ENCODE measurements at regions not wholly inside any gene's neighbourhood (a gene's known extent, or its start where the extent isn't known, plus 50 kb on each side); places are given as distances from the start of the nearest gene placed in this dataset.
"Not testable (repeated sequence)": the region's sequence is repeated elsewhere in the genome, so short reads cannot be mapped to it uniquely, and the experiment has no call there.

DNA sequence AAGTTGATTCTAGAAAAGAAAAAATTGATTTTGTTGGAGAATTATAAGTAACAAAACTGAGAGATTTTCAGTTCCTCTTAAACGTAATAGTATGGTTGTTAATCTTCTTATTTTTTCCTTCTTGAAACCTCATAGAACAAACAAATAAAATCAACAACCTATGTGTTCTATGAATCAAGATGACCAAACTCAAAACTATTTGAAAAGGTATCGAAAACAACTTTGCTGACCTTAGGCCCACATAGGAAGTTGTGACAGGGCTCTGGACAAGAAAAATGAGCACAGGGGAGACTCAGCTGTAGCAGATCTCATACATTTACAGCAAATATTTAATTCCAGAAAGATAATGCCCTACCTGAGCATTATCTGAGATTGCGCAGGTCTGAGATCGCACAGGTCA is 169.4 kb upstream of the CCNH start:
- no peak overlapping the region for H3K27ac ChIP-seq
- intact Hi-C loops (cut with DNase I): no loop called here
- H3K4me3 ChIP-seq: no peak overlapping the region
- no peaks in the 10 kb centered on the region for H3K9me3 ChIP-seq
- no peaks in the 10 kb centered on the region for H3K27me3 ChIP-seq
- WGBS, 2 donors: 66 to 67% methylated on average over 4 of the region's 4 CpGs
- TF ChIP-seq, protein P1, sequence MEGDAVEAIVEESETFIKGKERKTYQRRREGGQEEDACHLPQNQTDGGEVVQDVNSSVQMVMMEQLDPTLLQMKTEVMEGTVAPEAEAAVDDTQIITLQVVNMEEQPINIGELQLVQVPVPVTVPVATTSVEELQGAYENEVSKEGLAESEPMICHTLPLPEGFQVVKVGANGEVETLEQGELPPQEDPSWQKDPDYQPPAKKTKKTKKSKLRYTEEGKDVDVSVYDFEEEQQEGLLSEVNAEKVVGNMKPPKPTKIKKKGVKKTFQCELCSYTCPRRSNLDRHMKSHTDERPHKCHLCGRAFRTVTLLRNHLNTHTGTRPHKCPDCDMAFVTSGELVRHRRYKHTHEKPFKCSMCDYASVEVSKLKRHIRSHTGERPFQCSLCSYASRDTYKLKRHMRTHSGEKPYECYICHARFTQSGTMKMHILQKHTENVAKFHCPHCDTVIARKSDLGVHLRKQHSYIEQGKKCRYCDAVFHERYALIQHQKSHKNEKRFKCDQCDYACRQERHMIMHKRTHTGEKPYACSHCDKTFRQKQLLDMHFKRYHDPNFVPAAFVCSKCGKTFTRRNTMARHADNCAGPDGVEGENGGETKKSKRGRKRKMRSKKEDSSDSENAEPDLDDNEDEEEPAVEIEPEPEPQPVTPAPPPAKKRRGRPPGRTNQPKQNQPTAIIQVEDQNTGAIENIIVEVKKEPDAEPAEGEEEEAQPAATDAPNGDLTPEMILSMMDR (IDR thresholded peaks at IDR 0.05): no peak
- FAIRE-seq (no peak), ATAC-seq (no peak), DNase-seq (no peak)
- no peaks in the 10 kb centered on the region for H3K36me3 ChIP-seq
- H3K4me1 ChIP-seq: no peaks in the 10 kb centered on the region

DNA sequence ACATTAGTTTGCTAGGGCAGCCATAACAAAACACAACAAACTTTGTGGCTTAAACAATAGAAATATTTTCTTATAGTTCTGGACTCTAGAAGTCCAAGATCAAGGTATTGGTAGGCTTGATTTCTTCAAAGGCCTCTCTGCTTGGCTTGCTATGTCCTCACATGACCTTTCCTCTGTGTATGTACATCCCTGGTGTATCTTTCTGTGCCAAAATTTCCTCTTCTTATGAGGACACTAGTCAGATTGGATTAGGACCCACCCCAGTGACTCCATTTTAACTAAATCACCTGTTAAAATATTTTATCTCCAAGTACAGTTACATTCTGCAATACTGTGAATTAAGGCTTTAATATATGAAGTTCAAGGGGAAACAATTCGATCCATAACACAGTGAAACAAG is 168.9 kb upstream of the CCNH start:
- no peak for FAIRE-seq
- Histone ChIP-seq H3K27ac (no peak overlapping the region), H3K4me3 (no peak overlapping the region), H3K4me1 (no peaks in the 10 kb centered on the region), H3K27me3 (no peaks in the 10 kb centered on the region), H3K36me3 (no peaks in the 10 kb centered on the region), H3K9me3 (no peaks in the 10 kb centered on the region)
- no peak for DNase-seq
- TF ChIP-seq, protein P1 (IDR thresholded peaks at IDR 0.05): no peak
- 39 to 59% methylated on average over 1 of the region's 1 CpG for WGBS, 2 donors
- intact Hi-C loops (cut with DNase I): no loop called here
- ATAC-seq: no peak

DNA sequence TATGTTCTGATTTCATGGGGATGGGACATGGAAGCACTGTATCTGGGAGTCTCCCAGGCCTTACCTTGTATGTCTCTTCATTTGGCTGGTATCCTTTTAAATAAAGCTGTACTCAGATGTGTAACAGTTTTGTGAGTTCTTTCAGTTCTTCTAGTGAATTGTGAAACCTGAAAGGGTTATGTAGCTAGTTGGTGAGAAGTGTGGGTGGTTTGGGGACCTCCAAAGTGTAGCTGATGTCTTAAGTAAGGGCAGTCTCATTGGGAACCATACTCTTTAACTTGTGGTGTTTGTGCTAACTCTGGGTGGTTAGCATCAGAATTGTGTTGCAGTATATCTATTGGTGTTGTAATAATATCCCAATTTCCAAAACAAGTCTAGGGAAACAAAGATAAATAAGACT is 166.9 kb upstream of the CCNH start:
- FAIRE-seq (no peak), DNase-seq (no peak), ATAC-seq (no peak)
- Histone ChIP-seq H3K4me3 (no peak overlapping the region), H3K27me3 (no peaks in the 10 kb centered on the region), H3K4me1 (no peaks in the 10 kb centered on the region), H3K9me3 (no peaks in the 10 kb centered on the region), H3K27ac (no peak overlapping the region), H3K36me3 (no peaks in the 10 kb centered on the region)
- intact Hi-C loops (cut with DNase I): no loop called here
- TF ChIP-seq, protein P1 (IDR thresholded peaks at IDR 0.05): no peak

DNA sequence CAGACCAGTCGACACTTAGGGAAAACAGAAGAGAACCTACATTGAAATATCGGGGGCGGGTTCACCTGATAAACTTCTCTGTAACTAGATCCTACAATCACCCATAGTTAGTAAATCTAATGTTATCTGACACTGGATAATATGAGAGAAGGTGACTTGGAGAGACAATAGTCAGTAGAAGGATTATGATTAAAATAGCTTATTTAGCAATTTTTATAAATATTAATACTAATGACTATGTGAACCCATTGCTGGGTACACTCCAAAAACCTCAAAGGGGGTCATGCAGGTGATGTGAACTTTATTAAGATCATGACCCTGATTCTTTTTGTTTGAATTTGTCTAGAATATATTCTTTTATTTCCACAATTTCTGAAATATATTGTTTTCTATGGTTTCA is 164.1 kb upstream of the CCNH start:
- intact Hi-C loops (cut with DNase I): no loop called here
- DNase-seq: no peak
- ATAC-seq: no peak
- FAIRE-seq: no peak
- H3K4me3 ChIP-seq: no peak overlapping the region
- no peaks in the 10 kb centered on the region for H3K4me1 ChIP-seq
- H3K27ac ChIP-seq: no peak overlapping the region
- TF ChIP-seq, protein P1 (IDR thresholded peaks at IDR 0.05): no peak
- no peaks in the 10 kb centered on the region for H3K9me3 ChIP-seq
- no peaks in the 10 kb centered on the region for H3K36me3 ChIP-seq
- H3K27me3 ChIP-seq: no peaks in the 10 kb centered on the region
- 66 to 80% methylated on average over 3 of the region's 3 CpGs for WGBS, 2 donors

DNA sequence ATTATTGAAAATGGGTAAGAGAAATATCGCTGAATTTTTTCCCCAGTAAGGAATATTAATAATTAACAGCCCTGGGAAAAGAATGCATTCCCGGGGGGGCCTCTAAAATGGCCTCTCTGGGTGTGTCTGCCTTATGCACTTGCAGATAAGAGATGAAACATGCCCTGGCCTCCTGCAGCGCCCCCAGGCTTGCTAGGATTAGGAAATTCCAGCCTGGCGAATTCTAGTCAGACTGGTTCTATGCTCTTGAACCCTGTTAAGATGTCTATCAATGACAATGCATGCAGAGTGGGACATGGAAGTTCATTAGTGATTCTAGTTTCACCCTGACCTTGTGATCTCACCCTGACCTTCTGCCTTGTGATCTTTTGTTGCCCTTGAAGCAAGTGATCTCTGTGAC is 163.6 kb upstream of the CCNH start:
- ATAC-seq; DNase-seq; H3K27me3 ChIP-seq; intact Hi-C loops (cut with DNase I); H3K36me3 ChIP-seq; H3K9me3 ChIP-seq; FAIRE-seq; H3K4me3 ChIP-seq; H3K27ac ChIP-seq; H3K4me1 ChIP-seq: not testable (repeated sequence)
- WGBS, 2 donors: 22 to 23% methylated on average over 4 of the region's 4 CpGs

DNA sequence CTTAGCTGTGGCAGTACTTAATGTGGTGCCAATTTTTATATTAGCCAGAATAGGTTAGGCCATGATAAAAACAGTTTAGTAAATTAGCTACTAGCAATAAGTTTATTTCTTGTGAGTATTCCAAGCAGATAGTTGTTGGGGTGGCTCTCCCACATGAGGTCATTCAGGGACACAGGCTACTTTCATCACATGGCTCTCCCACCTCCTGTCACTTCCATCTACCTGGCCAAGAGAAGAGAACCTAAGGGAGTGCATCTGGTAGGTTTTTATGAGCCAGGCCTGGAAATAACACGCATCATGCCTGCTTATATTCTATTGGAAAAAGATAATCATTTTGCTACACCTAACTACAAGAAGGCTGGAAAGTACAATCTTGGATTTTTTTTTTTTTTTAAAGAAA is 161.4 kb upstream of the CCNH start:
- no peak overlapping the region for H3K27ac ChIP-seq
- no peak for ATAC-seq
- 64 to 74% methylated on average over 1 of the region's 1 CpG for WGBS, 2 donors
- no peak overlapping the region for H3K4me3 ChIP-seq
- TF ChIP-seq, protein P1 (IDR thresholded peaks at IDR 0.05): no peak
- H3K36me3 ChIP-seq: no peaks in the 10 kb centered on the region
- no peaks in the 10 kb centered on the region for H3K4me1 ChIP-seq
- FAIRE-seq: no peak
- no peak for DNase-seq
- intact Hi-C loops (cut with DNase I): no loop called here
- no peaks in the 10 kb centered on the region for H3K9me3 ChIP-seq
- H3K27me3 ChIP-seq: no peaks in the 10 kb centered on the region

Data from pancreas (tissue), 10 donors.